BJ (cell line): ENCODE measurements at regions not wholly inside any gene's neighbourhood (a gene's known extent, or its start where the extent isn't known, plus 50 kb on each side); places are given as distances from the start of the nearest gene placed in this dataset.

Experiments used
- CTCF ChIA-PET: fragments of 350-600 bp; formaldehyde crosslinking; extraction: SDS; loops from one replicate; lab custom pipeline; 2021; ENCODE audit warnings: antibody characterized with exemption, inconsistent platforms; lab: Yijun Ruan, JAX
- POLR2A ChIA-PET: fragments of 300-600 bp; sonication (Branson Sonifier 250); formaldehyde crosslinking; extraction: SDS; loops from one replicate; lab custom pipeline; 2021; ENCODE audit warnings: antibody characterized with exemption; lab: Charles Lee
- DNase-seq: peaks from one replicate; pipeline ENCODE4 v3.0.0-alpha.2; 2011; ENCODE audit warnings: low read depth
- H3K27me3 ChIP-seq: 2 replicates; pipeline ENCODE4 v1.6.0; 2011; ENCODE audit warnings: low read length; ENCODE audit not compliant: control insufficient read depth, insufficient read depth
- H3K36me3 ChIP-seq: 2 replicates; pipeline ENCODE4 v1.5.1; 2011; ENCODE audit warnings: low read length; ENCODE audit not compliant: control insufficient read depth, insufficient read depth
- H3K4me3 ChIP-seq: 2 replicates; pipeline ENCODE4 v1.5.1; 2011; ENCODE audit warnings: low read depth, mild to moderate bottlenecking, control low read depth, low read length
- TF ChIP-seq, protein P1 (sequence below): IDR thresholded peaks from 2 replicates; pipeline ENCODE4 v1.5.1; 2011; ENCODE audit warnings: low read depth, mild to moderate bottlenecking, control low read depth, inconsistent platforms, low read length, moderate library complexity; ENCODE audit not compliant: insufficient read depth

DNA sequence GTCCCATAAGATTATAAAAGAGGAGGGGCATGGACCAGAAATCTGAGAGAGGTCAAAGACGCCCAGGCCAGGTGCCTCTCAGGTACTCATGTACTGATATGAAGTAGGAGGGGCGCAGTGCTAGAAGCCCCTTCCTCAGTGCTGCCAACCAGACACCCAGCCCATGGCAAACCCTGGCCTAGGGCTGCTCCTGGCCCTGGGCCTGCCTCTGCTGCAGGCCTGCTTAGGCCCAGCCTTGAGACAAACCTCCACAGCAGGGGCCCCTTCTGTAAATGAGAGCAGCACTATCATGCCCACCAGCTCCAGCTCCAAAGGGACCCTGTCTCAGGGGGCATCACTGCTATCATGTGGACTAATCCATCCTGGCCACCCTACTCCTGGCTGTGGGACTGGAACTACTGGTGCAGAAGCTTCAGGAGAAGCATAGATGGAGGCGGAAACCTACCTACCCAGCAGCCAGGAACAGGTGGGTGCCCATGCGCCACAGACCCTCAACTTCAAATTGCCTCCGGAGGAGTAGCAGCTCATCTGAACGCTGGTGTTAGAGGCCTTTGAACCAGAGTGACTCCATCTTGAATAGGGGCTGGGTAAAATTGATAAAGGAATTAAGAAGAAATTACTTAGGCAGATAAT lies 72.4 kb upstream of the LGSN start:
- TF ChIP-seq, protein P1, sequence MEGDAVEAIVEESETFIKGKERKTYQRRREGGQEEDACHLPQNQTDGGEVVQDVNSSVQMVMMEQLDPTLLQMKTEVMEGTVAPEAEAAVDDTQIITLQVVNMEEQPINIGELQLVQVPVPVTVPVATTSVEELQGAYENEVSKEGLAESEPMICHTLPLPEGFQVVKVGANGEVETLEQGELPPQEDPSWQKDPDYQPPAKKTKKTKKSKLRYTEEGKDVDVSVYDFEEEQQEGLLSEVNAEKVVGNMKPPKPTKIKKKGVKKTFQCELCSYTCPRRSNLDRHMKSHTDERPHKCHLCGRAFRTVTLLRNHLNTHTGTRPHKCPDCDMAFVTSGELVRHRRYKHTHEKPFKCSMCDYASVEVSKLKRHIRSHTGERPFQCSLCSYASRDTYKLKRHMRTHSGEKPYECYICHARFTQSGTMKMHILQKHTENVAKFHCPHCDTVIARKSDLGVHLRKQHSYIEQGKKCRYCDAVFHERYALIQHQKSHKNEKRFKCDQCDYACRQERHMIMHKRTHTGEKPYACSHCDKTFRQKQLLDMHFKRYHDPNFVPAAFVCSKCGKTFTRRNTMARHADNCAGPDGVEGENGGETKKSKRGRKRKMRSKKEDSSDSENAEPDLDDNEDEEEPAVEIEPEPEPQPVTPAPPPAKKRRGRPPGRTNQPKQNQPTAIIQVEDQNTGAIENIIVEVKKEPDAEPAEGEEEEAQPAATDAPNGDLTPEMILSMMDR, result no peak
- Histone ChIP-seq H3K4me3 (no peak overlapping the region), H3K36me3 (no peaks in the 10 kb centered on the region), H3K27me3 (no peaks in the 10 kb centered on the region)
- ChIA-PET POLR2A (no interaction called here), CTCF (no interaction called here)
- DNase-seq, result no peak

DNA sequence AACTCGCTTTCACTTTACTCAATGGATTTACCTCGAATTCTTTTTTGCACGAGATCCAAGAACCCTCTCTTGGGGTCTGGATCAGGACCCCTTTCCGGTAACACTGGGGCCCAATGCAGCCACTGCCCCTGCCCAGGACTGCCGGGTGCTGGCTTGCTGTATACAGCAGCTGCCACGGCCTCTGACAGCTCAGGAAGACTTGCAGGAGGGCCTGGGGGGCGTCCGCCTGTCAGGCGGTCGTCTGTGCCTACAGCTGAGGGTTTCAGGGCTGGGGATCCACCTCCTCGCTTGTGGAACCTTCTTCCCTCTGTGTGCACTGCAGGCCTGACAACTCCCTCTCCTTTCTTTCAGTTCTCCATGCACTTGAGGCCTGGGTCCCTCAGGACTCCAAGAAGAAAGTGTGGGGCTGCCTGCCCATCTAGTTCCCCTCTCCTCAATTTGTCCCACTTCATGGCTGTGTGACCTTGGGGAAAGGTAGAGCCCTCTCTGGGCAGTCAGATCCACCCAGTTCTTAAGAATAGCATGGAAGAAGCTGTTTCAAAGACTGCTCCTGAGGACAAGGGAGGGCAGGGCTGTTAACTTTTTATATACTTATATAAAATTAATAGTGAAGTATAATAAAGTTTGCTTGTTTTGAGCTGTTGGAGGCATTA lies 75.0 kb upstream of the LGSN start:
- TF ChIP-seq, protein P1, result no peak
- POLR2A ChIA-PET, result no interaction called here
- Histone ChIP-seq H3K27me3 (no peaks in the 10 kb centered on the region), H3K36me3 (no peaks in the 10 kb centered on the region), H3K4me3 (no peak overlapping the region)
- DNase-seq, result no peak
- CTCF ChIA-PET, result no interaction called here

DNA sequence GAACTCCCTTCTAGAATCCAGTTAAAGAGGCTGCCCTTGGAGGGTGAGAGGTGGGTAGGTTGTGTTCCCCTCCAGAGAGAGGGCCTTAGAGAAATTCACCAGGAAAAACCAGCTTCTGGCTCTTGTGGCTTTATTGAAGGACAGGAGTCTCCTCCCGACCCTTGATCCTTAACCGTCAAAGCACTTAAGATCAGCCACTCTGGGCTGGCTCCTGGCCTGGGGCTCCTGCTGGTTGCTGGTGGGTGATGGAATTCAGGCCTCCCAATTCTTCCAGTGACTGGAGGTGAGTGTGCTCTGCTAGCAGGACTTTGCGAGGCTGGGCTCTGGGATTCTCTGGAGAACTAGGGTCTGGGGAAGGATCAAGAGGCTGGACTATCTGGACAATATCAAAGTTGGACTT lies 75.6 kb upstream of the LGSN start:
- no peaks in the 10 kb centered on the region for H3K27me3 ChIP-seq
- H3K36me3 ChIP-seq, result no peaks in the 10 kb centered on the region
- ChIA-PET POLR2A (no interaction called here), CTCF (no interaction called here)
- TF ChIP-seq, protein P1, result no peak
- no peak for DNase-seq
- no peak overlapping the region for H3K4me3 ChIP-seq

DNA sequence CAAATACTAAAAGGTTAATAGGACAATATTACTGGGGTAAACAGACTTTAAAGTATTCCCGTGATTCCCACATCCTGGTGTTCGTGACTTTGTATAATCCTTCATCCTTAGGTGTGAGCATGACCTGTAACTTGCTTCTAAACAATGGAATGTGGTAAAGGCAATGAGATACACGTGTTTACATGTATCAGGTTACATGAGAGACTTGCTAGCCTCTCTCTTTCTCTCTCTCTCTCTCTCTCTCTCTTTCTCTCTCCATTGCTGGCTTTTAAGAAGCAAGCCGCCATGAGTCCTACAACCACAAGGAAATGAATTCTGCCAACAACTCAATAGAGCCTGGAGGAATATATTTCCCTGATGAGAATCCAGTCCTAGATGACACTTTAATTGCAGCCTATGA lies 83.9 kb upstream of the LGSN start:
- CTCF ChIA-PET, result no interaction called here
- Histone ChIP-seq H3K27me3 (no peaks in the 10 kb centered on the region), H3K36me3 (no peaks in the 10 kb centered on the region), H3K4me3 (no peak overlapping the region)
- POLR2A ChIA-PET, result no interaction called here
- no peak for DNase-seq
- TF ChIP-seq, protein P1, result no peak

DNA sequence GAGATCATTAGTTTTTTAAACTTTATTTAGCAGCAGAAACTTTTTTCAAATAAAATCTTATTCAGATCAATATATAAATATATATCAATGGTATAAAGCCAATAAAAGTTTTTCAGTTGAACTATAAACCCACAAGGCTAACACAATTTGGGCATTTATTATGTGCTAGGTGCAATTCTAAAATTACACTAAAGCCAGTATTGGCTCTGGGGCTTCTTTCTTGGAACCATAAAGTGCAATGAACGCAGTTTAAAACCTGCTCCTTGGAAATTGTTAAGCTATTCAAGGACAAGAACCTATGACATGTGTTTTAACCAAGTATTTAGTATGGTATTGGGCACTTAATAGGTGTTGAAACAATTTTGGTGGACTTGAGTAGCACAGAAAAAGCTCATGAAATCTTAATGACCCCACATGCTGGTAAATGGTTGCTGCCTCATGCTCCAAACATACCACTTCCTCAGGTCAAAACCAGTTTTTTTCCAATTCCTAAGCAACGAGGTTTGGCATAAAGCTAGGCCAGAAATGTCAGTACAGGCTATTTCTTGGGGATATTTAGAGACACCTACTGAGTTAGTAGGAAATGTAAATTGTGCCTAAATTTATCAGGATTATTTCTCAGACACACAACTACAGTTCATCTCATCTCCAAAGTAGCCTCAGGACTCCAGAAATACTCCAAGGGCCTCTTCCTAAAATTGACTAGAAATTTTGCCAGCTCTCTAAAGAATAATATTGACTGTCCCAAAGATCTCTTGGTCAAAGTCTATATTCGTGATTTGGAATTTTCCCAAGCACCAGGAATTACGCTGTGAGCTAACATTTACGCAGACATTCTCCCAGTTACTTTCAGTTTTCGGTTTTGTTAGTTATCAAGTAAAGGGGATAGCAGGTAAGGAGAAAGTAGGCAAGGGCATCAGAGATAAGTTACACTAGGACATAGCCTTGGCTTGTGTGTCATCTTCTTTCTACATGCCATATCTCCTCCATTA lies 90.9 kb upstream of the LGSN start:
- TF ChIP-seq, protein P1, result no peak
- CTCF ChIA-PET, result interaction anchor here (1.2 kb wide), 1 partner anchor 145 kb away, joined by 3 read pairs; no protein-coding TSS in a partner anchor
- POLR2A ChIA-PET, result no interaction called here

More for the DNA sequence above, 90.9 kb upstream of the LGSN start:
- no peaks in the 10 kb centered on the region for H3K36me3 ChIP-seq
- DNase-seq, result no peak
- no peak overlapping the region for H3K4me3 ChIP-seq
- H3K27me3 ChIP-seq, result no peaks in the 10 kb centered on the region
